Effector CD8-positive, alpha-beta T cell (primary cell): ENCODE measurements at regions not wholly inside any gene's neighbourhood (a gene's known extent, or its start where the extent isn't known, plus 50 kb on each side); places are given as distances from the start of the nearest gene placed in this dataset.

Source experiments
- DNase-seq: peaks from one replicate; lab custom pipeline; 2025; lab: John Stamatoyannopoulos, UW

DNA sequence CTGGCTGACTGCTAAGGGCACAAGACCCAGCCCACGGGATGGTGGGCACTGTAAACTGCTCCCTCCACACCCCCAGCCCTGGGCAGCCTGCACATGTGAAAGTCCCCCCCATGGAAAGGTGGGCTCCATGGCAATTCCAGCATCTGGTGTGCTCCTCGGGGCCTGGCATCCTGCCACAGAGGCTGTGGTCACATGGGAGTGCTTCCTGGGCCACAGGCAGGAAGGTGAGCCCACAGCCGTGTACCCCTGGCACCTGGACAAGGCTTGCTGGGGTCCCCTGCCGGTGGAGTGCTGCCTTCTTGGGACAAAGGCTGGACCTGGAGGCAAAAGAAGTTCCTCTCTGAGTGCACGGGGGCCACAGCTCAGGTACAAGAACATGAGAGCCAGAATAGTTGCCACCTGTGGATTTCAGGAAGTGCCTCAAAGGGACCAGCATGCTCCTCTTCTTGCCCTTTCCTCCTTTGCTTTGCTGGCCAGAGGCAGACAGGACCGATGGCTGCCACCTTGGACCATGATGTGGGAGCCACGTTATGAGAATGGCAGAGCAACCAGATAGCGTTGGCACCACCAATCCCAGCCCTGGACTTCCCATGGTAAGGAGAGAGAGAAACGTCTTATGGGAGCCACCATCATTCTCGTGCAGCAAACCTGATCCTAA lies 120.2 kb upstream of the MLN start:
- no peak for DNase-seq

DNA sequence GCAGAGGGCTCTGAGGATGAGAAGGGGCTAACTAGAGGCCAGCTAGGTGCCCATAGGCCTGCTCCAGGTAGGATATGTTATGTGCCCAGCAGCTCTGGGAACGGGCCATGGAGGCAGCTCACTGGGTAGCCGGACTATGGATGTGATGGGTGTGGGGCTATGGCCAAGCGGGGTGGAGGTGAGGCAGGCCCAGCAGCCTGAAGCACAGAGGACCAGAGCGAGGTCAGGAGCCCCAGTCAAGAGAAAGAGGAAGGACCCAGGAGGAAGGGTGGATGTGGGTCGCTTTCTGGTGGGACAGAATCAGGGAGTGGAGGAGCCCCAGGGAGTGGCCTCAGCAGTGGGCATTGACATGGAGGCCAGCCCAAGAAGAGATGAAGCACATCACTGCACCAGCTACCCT lies 117.9 kb upstream of the MLN start:
- no peak for DNase-seq

DNA sequence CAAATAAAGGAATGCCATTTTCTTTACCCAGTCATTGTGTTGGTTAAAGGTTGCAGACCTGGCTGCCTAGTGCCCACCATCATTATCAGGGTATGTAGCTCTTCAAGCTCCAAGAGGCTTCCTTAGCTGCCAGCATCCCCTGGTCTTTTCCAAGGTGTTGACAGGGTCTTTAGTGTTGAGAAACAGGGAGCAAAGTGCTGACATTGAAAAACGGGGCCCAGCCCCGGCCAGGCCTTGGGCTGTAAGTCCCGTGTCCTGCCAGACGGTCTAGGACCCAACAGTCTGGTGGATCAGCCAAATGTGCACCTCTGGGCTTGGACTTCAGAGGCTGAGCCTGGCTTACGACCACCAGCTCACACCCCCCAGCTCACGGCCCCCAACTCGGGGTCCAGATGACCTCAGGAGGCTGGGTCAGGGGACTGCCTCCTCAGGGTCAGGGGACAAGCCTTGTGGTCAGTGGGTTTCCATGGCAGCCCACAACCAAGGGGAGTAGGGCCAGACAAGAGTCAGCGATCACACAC lies 114.4 kb upstream of the MLN start:
- no peak for DNase-seq

DNA sequence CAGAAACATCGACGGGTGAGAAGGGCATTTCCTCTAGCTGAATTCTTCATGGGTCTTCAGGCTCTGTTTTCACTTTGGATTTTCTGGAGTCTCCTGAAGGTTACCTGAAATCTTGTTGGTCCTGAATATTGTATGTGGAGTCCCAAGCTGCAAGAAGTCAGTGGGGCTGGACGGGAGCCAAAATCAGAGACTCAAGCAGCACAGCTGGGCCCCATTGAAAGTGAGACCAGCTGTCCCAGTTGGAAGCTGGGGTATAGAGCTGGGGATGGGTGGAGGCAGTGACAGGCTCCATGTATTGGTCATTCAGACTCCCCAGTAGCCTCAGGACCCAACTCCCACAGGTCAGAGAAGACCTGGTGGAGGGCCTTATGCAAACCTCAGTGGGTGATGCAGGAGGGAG lies 111.3 kb upstream of the MLN start:
- DNase-seq: no peak

DNA sequence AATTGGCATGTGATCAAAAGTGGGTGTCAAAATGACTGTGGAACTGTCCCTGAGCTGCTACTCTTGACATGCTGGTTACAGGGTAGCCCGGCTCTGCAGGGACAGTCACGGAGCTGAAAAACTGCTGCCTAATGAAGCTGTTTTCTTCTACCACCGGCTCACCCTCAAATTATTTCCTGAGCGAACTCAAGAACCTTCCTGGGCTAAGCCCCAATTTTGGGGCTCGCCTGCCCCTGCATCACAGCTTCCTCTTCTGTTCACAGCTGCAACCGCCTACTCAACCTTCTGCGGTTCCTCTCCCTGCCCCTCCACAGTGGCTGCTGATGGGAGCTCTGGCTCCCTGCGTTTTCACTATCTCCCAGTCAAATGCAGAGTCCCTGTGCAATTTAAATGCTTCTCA lies 110.8 kb upstream of the MLN start:
- DNase-seq: no peak

DNA sequence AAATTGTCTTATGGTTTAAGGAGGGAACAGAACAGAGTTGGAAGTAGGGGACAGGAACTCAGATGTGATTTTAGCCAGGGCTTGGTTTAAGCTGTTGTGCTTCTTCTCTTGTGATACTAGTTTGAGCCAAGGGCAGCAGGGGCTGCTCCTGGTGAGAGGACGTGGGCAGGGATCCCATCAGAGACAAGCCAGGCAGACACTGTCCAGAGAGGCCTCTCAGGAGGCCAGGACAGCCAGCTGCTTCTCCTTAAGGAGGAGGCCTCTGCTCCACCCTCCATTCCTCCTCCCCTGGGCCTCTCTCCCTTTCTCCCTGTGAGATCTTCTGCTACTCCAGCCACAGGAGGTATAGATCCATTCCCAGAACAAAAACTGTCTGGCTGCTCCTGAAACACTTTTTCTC lies 108.4 kb upstream of the MLN start:
- no peak for DNase-seq

DNA sequence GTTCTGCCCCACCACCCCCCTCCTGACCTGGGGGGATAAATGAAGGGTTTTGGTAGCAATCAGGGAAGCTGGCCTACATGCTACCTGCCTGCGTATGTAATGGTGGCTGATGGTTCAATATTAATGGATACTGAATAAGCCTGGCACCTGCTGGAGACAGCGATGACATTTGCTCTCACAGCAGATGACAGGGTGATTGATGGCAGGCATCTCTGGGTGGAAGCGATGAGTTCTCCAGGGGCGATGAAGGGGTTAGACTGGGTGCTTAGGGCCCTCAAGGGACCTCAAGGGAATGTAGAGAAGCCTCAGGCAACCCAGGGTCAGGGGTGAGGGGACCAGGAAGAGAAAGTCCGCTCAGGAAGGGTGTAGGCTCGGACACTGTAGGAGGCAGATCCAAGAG lies 107.7 kb upstream of the MLN start:
- no peak for DNase-seq

DNA sequence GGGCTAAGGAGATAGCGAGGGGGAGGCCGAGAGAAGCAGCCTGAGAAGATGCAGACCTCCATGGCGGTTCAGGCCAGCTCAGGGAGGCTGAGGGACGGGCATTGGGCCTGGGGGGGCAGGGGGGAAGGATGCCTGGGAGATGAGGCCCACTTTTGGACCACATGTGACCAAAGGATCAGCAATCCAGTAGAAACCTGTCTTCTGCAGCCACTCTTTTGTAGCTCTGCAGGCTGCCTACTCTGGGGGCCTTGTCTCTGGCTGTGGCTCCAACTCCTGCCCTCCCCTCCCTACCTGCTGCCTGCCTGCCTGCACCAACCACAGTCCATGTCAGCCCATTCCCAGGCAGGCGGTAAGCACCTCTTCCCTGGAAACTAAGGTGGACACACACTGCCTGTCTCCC lies 106.8 kb upstream of the MLN start:
- no peak for DNase-seq

DNA sequence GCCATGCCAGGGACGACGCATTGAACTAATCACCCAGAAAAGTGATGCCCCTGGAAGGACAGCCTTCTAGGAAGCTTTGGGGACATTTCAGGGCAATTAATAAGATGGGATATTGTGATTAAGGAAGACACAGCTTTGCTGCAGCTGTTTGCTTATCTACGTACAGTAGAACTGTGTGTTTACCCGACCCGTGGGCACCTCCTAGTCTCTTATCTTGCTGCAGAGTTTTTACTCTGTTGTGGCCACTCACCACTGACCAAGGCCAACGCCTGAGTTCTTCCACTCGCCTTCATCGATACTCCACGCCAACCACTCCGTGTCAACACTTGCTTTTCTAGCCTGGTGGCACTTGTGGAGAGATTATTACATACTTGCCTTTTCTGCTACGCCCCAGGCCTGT lies 105.9 kb upstream of the MLN start:
- no peak for DNase-seq

DNA sequence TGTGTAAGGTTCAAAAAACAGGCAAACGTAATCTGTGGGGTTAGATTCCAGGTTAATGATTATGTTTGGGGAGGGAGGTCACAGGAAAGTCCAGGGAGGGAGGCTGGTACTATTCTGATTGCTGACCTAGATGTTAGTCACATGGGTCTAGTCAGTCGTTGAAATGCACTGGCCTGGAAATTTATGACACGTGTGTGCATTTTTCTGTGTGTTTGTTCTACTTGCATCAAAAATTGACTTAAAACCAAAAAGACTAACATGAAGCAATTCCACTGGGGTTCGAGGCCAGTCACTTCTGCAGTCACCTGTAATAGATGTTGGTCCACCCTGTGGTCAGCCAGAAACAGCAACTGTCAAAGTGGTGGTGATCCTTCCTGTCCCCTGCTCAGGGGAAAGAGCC lies 104.2 kb upstream of the MLN start:
- no peak for DNase-seq

DNA sequence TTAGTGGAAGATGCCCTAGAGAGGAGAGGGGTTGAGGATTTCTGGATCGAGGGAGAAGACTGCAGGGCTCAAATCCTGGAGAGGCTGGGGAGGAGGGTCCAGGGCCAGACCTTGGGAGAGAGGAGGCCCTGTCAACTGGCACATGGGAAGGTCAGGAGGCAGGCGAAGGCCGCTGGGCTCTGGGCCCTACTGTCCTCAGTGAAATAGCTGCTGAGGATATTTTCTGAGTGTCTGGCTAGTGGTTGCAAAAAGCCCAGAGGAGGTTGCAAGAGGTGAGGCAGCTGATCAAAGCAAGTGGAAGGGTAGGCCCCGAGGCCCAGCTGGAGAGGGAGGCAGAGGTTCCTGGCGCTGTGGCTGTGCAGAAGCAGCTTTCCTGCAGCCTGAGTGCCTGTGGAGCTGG lies 103.4 kb upstream of the MLN start:
- DNase-seq: no peak

DNA sequence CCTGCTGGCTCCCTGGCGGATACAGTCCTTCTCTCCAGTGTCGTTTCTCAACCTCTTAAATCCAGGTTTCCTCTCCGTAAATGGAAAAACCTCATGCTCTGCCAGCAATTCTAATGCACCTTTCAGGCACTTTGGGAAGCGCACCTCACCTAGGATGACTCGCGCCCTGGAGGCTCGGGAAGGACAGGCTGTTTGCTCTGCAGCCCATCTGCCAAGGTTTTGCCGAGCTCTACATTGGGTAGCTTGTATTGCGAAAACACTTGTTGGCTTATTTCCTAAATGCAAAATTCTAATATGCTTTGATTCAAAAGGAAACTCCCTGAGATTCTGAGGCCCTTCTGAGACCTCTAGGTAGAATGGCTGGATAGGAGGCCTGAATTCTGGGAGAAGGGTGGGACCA lies 102.6 kb upstream of the MLN start:
- DNase-seq: no peak

DNA sequence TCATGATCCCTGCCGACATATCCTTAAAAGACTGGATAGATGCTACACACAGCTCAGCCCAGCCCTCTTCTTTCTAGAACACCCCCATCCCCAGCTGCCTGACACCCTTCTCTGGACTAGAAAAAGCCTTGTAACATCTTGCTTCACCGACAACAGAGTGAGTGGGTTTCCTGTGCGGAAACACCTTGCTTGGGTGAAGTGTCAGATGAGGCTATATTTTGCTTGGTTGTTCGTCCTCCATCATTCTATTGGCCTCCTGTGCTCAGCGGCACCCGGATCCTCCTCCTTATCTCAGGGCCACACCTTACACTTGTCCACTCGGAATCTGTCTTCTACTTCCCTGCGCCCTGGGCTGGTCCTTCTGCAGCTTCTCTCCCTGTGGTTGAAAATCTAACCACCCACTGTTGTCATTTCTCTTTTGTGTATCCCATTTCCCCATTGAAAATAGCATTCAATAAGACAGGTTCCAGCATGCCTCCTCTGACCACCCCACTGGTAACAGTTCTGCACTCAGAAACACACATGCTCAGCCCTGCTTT lies 101.3 kb upstream of the MLN start:
- peak; percentile 16 for DNase-seq

DNA sequence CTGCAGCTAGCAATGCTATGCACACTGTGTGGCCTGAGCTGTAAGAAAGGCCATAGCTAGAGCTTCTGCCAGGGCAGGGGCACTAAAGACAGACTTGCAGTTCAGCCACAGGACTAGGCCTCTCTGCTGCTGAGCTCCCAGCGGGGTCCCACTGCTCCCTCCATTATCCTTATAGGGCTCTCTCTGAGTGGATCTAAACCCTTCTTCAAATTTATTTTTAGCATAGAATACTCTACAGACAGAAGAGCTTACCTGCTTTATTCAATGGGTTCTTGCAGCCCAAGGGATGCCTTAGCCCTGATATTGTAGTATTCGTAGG lies 100.9 kb upstream of the MLN start:
- DNase-seq: no peak

DNA sequence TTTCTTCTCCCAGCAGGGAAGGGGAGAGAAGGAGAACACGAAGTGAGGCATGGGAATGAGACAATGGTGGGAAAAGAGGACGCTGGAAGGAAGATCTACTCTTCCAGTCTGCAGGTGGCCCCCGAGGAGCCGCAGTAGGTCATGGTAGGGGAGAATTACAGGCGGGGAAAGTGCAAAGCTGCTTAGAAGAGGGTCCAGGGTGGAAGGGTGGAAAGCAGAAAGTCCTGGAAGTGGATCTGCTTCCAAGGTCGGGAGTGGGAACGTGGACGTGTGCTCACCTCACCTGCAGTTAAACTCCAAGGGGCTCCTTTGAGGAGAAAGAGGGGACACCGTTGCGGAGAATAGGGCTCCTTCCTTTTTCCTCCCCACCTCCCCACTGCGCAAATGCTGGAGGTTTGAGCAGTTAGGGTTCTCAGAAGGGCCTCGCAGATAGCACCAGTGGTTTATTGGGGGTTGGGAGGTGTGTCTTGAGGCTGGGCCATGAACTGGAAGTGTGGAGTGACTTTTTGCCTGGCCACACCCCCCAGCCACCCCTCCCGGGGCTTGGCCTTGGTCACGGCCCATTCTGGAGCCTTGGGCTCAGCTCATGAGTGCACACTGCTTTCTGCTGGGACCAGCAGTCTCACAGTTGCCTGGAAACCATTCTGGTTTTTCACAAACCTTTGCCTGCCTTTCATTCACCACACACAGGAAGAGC lies 100.4 kb upstream of the MLN start:
- DNase-seq: peak; percentile 19

DNA sequence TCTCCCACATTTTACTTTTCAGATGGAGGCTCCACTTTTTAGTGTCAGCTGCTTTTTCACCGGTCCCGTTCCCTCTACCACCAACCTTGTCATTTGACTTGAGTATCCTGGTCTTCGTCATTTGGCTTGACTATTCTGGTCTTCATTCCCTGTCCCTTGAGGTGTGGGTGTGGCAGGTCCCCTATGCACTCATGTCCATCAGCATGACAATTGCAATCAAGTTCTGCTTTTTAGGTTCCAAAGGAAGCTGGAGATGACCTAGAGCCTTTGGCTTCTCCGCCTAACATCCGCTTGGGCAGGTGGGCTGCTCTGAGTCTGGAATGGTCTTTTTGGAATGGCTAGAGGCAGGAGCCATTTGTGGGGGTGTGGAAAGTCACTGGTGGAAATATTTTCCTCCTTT lies 99.8 kb upstream of the MLN start:
- DNase-seq: no peak

DNA sequence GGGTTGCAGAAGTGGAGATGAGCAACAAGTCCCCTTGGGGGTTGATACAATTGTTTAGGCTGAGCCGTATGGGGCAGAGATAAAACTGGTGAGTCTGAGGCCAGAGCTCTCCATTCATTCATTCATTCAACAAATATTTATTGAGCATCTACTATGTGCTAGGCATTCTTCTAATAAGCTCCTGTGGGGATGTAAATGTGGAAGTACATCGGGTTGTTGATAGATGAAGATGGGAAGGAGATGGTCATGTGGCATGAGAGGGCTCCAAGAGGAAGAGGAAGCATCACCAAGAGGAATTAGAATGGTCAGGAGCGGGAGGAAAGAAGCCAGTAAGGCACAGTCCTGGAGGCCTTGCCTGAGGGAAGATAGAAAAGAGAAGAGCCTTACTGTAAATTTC lies 98.7 kb upstream of the MLN start:
- DNase-seq: no peak

DNA sequence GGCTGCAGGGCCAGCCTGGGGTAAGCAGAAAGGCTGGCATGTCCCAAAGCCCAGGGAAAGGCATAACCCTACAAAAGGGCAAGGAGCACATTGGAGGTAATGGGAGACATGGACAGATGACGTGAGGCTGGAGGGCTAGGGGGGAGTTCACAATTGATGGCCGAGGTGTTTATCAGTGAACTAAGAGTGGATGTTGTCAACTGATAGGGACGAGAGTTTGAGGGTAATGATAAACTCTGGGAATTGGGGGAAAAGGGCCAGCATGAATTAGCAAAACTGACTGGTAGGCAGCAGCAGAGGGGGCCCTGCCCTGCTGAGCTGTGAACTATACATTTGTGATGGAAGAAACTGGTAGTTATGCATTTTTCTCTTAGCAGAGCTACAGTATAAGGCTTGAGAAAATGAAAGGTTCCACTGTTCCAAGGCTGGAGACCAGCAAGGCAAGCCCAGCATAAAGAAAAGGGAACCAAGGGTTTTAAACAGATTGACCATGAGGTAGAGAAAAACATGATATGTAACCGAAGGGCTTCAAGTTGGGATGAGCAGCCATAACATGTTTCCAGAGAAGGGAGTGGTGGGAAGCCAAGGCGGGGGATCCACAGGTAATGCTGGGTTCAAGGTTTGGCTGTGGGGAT lies 98.1 kb upstream of the MLN start:
- no peak for DNase-seq

DNA sequence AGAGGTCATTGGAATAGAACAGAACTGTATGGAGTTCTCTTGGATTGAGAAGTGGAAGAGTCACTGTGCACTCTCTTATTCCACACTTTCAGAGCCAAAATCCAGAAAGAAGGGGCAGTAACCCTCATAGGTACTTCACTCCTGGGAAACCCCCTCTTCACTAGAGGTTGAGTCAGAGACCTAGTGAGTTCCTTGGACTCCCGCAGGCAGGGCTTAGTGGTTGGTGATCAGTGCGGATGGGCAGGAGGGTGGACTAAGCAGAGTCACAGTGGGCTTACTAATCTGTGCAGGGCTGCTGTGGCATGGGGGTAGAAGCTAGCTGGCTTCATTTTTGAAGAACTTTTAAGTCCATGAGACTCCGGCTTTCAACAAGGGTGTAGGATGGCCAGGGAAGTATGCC lies 95.0 kb upstream of the MLN start:
- DNase-seq: no peak

DNA sequence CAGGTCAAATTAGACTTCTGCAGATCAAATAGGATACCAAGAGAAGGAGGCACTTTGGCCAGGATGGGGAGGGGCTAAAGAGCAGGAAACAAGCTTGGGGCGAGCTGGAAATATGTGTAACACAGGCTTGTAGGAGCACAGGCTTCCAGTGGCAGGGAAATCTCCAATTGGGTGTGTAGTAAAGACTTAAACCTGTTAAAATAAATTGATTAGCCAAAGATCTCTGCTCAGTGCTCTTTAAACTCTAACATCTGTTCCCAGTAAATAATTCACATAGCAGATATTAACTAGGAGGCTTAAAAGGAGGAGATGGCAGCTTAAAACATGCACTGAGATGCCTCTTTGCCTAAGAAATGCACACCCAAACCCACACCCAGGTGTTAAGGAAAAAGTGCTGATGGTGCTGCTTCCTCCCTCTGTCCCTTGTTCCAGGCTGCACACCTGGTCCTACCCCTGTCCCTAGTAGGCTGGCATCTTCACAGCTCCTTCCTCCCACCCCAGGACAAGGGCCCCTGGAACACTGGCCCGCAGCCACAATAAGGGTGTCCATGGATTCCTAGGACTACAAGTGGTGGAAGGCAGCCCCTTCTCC lies 93.5 kb upstream of the MLN start:
- no peak for DNase-seq

DNA sequence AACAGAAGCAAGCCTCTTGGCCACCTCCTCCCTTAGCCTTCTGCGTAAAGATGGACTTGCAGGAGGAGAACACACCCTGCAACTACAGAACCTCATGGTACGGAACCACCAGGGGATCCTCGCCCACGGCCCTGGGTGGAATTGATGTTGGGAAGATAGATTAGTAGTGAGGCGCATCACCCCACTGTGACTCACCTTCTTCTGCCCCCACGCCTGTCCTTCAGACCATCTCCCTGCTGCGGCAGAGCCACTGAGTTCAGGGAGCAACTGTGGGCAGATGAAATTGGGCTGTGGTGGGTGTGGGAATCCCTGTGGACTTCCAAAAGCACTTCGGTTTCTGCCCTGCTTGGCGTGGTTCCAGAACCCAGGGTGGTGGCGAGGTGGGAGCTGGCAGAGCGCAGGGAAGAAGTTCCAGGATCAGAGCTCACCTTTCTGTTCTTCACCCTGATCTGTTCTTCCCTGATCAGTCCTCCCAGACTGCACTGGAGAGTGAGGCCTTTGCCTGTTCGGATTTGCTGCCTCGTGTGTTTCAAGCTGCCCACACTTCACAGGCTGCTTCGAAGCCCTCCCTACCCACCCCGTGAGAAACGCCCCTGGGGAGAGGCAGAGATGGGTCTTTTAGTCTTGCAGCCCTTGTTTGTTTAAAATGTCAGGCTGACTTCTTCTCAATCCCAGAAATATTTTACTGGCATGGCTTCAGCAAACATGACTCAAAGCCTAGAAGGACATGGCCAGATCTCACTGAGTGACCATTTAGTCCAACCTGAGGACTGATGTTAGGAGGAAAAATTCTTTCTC lies 92.8 kb upstream of the MLN start:
- no peak for DNase-seq

DNA sequence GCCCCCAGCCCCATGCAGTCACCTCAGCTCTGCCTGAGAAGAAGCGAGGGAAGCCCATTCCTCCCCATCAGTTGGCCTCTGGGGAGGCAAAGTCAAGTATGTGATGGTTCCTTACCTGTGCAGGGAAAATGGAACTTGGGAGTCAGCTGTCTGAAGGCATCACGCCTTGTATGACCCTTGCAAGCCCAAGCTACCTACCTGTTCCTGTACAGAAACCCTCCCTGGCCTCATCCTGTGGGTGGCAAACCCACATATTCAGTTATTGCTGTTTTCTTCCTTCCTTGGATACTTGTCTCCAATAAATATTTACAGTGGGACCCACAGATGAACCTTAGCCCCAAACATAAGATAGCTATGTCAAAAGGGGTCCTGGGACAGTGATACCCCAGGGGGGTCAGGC lies 92.2 kb upstream of the MLN start:
- no peak for DNase-seq
